Adipocyte (in vitro differentiated cells): ENCODE measurements at regions not wholly inside any gene's neighbourhood (a gene's known extent, or its start where the extent isn't known, plus 50 kb on each side); places are given as distances from the start of the nearest gene placed in this dataset.

Source experiments
- DNase-seq: peaks from one replicate; pipeline ENCODE4 v3.0.0-alpha.2; 2015; ENCODE audit warnings: low read depth
- H3K27me3 ChIP-seq: replicated peaks from 2 replicates; pipeline ENCODE4 v1.7.0; 2013; ENCODE audit warnings: mild to moderate bottlenecking, low read length, moderate library complexity; ENCODE audit not compliant: control insufficient read depth, insufficient read depth
- H3K36me3 ChIP-seq: 2 replicates; pipeline ENCODE4 v1.7.0; 2013; ENCODE audit warnings: low read length, mild to moderate bottlenecking, moderate library complexity; ENCODE audit not compliant: control insufficient read depth, insufficient read depth, severe bottlenecking
- H3K4me1 ChIP-seq: 2 replicates; pipeline ENCODE4 v1.7.0; 2013; ENCODE audit warnings: mild to moderate bottlenecking, low read length, moderate library complexity; ENCODE audit not compliant: control insufficient read depth, insufficient read depth
- H3K4me3 ChIP-seq: 2 replicates; pipeline ENCODE4 v1.7.0; 2013; ENCODE audit warnings: mild to moderate bottlenecking, low read length, moderate library complexity
- H3K9ac ChIP-seq: 2 replicates; pipeline ENCODE4 v1.7.0; 2013; ENCODE audit warnings: mild to moderate bottlenecking, low read length, moderate library complexity
- H3K9me3 ChIP-seq: 2 replicates; pipeline ENCODE4 v1.7.0; 2013; ENCODE audit warnings: mild to moderate bottlenecking, low read length, moderate library complexity; ENCODE audit not compliant: control insufficient read depth

GRCh38 chr14:34347683-34348082, 114.4 kb downstream of the SPTSSA start:
- H3K4me1 ChIP-seq = no peaks in the 10 kb centered on the region
- no peak for DNase-seq
- H3K27me3 ChIP-seq = no peaks in the 10 kb centered on the region
- no peaks in the 10 kb centered on the region for H3K36me3 ChIP-seq
- H3K4me3 ChIP-seq = no peak overlapping the region
- H3K9me3 ChIP-seq = no peaks in the 10 kb centered on the region
- no peak overlapping the region for H3K9ac ChIP-seq

GRCh38 chr14:34345718-34346465, 116.1 kb downstream of the SPTSSA start:
- H3K4me3 ChIP-seq = no peak overlapping the region

GRCh38 chr14:34344318-34344717, 117.7 kb downstream of the SPTSSA start:
- no peak for DNase-seq
- H3K9ac ChIP-seq = no peak overlapping the region
- H3K9me3 ChIP-seq = no peaks in the 10 kb centered on the region
- H3K36me3 ChIP-seq = no peaks in the 10 kb centered on the region
- no peaks in the 10 kb centered on the region for H3K4me1 ChIP-seq
- H3K4me3 ChIP-seq = no peak overlapping the region
- no peaks in the 10 kb centered on the region for H3K27me3 ChIP-seq

More at GRCh38 chr14:34345718-34346465, 116.1 kb downstream of the SPTSSA start:
- Histone ChIP-seq H3K27me3 (no peaks in the 10 kb centered on the region), H3K4me1 (no peaks in the 10 kb centered on the region), H3K9me3 (no peaks in the 10 kb centered on the region), H3K36me3 (no peaks in the 10 kb centered on the region), H3K9ac (no peak overlapping the region)
- DNase-seq = no peak

GRCh38 chr14:34340025-34340625, 121.9 kb downstream of the SPTSSA start:
- H3K9ac ChIP-seq = no peak overlapping the region
- DNase-seq = no peak
- no peaks in the 10 kb centered on the region for H3K27me3 ChIP-seq
- no peaks in the 10 kb centered on the region for H3K4me1 ChIP-seq
- H3K4me3 ChIP-seq = no peak overlapping the region
- no peaks in the 10 kb centered on the region for H3K36me3 ChIP-seq
- no peaks in the 10 kb centered on the region for H3K9me3 ChIP-seq

GRCh38 chr14:34338056-34338455, 124.0 kb downstream of the SPTSSA start:
- Histone ChIP-seq H3K9me3 (no peaks in the 10 kb centered on the region), H3K9ac (no peak overlapping the region), H3K36me3 (no peaks in the 10 kb centered on the region), H3K27me3 (no peaks in the 10 kb centered on the region), H3K4me1 (peaks cover 6% of the 10 kb centered on the region), H3K4me3 (no peak overlapping the region)
- no peak for DNase-seq

GRCh38 chr14:34336501-34336900, 125.5 kb downstream of the SPTSSA start:
- Histone ChIP-seq H3K4me3 (no peak overlapping the region), H3K9ac (no peak overlapping the region), H3K36me3 (no peaks in the 10 kb centered on the region), H3K9me3 (no peaks in the 10 kb centered on the region), H3K4me1 (peaks cover 11% of the 10 kb centered on the region), H3K27me3 (no peaks in the 10 kb centered on the region)
- no peak for DNase-seq

GRCh38 chr14:34335968-34336367, 126.1 kb downstream of the SPTSSA start:
- H3K9me3 ChIP-seq = no peaks in the 10 kb centered on the region
- H3K9ac ChIP-seq = no peak overlapping the region
- H3K36me3 ChIP-seq = no peaks in the 10 kb centered on the region
- H3K27me3 ChIP-seq = no peaks in the 10 kb centered on the region
- H3K4me1 ChIP-seq = peaks cover 15% of the 10 kb centered on the region
- no peak for DNase-seq
- no peak overlapping the region for H3K4me3 ChIP-seq

GRCh38 chr14:34334329-34334728, 127.7 kb downstream of the SPTSSA start:
- no peak overlapping the region for H3K4me3 ChIP-seq
- H3K36me3 ChIP-seq = no peaks in the 10 kb centered on the region
- peaks cover 21% of the 10 kb centered on the region for H3K4me1 ChIP-seq
- peak; percentile 27 for DNase-seq
- H3K9me3 ChIP-seq = no peaks in the 10 kb centered on the region
- H3K9ac ChIP-seq = no peak overlapping the region
- no peaks in the 10 kb centered on the region for H3K27me3 ChIP-seq

- Histone ChIP-seq H3K4me1 (peaks cover 21% of the 10 kb centered on the region), H3K36me3 (no peaks in the 10 kb centered on the region), H3K9me3 (no peaks in the 10 kb centered on the region), H3K9ac (no peak overlapping the region), H3K27me3 (no peaks in the 10 kb centered on the region), H3K4me3 (no peak overlapping the region)
- DNase-seq = peak; percentile 63
Measured at GRCh38 chr14:34331728-34332623, 130.1 kb downstream of the SPTSSA start.

- H3K9me3 ChIP-seq = no peaks in the 10 kb centered on the region
- H3K27me3 ChIP-seq = no peaks in the 10 kb centered on the region
- no peaks in the 10 kb centered on the region for H3K36me3 ChIP-seq
- no peak overlapping the region for H3K9ac ChIP-seq
- H3K4me1 ChIP-seq = peaks cover 21% of the 10 kb centered on the region
- DNase-seq = peak; percentile 45
- H3K4me3 ChIP-seq = no peak overlapping the region
Measured at GRCh38 chr14:34330846-34331245, 131.2 kb downstream of the SPTSSA start.

GRCh38 chr14:34329301-34329700, 132.7 kb downstream of the SPTSSA start:
- no peaks in the 10 kb centered on the region for H3K27me3 ChIP-seq
- H3K36me3 ChIP-seq = no peaks in the 10 kb centered on the region
- H3K9ac ChIP-seq = no peak overlapping the region
- H3K4me1 ChIP-seq = peaks cover 29% of the 10 kb centered on the region
- no peak for DNase-seq
- no peaks in the 10 kb centered on the region for H3K9me3 ChIP-seq
- no peak overlapping the region for H3K4me3 ChIP-seq
